Naive B cell (primary cell): ENCODE measurements at regions not wholly inside any gene's neighbourhood (a gene's known extent, or its start where the extent isn't known, plus 50 kb on each side); places are given as distances from the start of the nearest gene placed in this dataset.

Experiments used
- ATAC-seq, 2 donors: fragments of 150-1000 bp; cut with Tn5 transposase; 2 replicates each; pipeline ENCODE4 v1.10.0; 2021; ENCODE audit warnings: low read depth in 2 of 2, mild to moderate bottlenecking in 2 of 2, moderate library complexity in 2 of 2
- DNase-seq: peaks from one replicate; pipeline ENCODE4 v3.0.0; 2022
- H3K27ac Mint-ChIP-seq, 6 donors: one replicate each; pipeline ENCODE4 v1.8.0; 2020 to 2022; ENCODE audit warnings: mild to moderate bottlenecking in 6 of 6, mixed read lengths in 6 of 6, moderate library complexity in 5 of 6, inconsistent platforms in 2 of 6
- H3K27me3 Mint-ChIP-seq, 3 donors: one replicate each; pipeline ENCODE4 v1.8.0; 2021 to 2022; ENCODE audit warnings: mixed read lengths in 3 of 3, mild to moderate bottlenecking in 1 of 3
- H3K36me3 Mint-ChIP-seq, 2 donors: one replicate each; pipeline ENCODE4 v1.8.0; 2020 to 2022; ENCODE audit warnings: mixed read lengths in 2 of 2, inconsistent platforms in 1 of 2, mild to moderate bottlenecking in 1 of 2
- H3K4me1 Mint-ChIP-seq, 3 donors: one replicate each; pipeline ENCODE4 v1.8.0; 2020 to 2022; ENCODE audit warnings: mixed read lengths in 3 of 3, inconsistent platforms in 1 of 3, mild to moderate bottlenecking in 1 of 3, moderate library complexity in 1 of 3
- H3K4me3 Mint-ChIP-seq, 8 donors: one replicate each; pipeline ENCODE4 v1.8.0; 2020 to 2022; ENCODE audit warnings: mild to moderate bottlenecking in 8 of 8, mixed read lengths in 8 of 8, moderate library complexity in 8 of 8, inconsistent platforms in 2 of 8
- H3K9me3 Mint-ChIP-seq, 7 donors: one replicate each; pipeline ENCODE4 v1.8.0; 2020 to 2022; ENCODE audit warnings: mixed read lengths in 7 of 7, mild to moderate bottlenecking in 5 of 7, inconsistent platforms in 2 of 7, moderate library complexity in 1 of 7

DNA sequence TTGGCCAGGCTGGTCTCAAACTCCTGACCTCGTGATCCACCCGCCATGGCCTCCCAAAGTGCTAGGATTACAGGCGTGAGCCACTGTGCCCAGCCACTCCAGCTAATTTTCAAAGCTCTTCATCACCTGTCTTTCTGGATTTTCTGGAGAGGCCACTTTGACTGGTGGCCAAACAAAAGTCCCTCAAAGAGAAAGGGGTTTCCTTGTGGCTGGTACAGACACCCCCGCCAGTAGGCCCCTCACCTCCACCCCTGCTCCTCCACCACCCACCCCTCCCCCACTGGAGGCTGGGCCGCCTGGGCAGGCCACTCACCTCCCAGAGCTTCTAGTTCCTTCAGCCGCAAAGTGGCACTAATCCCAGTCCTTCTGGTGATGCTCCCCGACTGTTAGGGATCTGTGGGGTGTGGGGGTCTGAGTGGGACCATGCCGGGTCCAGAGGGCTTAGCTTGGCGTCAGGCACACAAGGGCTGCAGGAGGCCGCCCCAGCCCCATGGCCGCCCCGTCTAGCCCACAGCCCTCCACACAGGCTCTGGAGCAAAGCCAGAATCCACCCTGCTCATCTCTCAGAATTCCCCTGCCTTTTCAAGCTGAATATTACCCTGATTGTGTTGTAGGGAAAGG, 182.0 kb upstream of the IER5L start:
- peaks cover 5 to 49% (median 25%) of the 10 kb centered on the region in 3 donors for H3K27me3 Mint-ChIP-seq
- no peak overlapping the region for H3K4me3 Mint-ChIP-seq
- no peak for DNase-seq
- peaks cover 0 to 10% (median 6%) of the 10 kb centered on the region in 7 donors for H3K9me3 Mint-ChIP-seq
- H3K4me1 Mint-ChIP-seq = peaks cover 7 to 16% (median 9%) of the 10 kb centered on the region in 3 donors
- no peak overlapping the region for H3K27ac Mint-ChIP-seq
- peaks cover 6 to 7% of the 10 kb centered on the region in 2 donors for H3K36me3 Mint-ChIP-seq
- no peak for ATAC-seq

DNA sequence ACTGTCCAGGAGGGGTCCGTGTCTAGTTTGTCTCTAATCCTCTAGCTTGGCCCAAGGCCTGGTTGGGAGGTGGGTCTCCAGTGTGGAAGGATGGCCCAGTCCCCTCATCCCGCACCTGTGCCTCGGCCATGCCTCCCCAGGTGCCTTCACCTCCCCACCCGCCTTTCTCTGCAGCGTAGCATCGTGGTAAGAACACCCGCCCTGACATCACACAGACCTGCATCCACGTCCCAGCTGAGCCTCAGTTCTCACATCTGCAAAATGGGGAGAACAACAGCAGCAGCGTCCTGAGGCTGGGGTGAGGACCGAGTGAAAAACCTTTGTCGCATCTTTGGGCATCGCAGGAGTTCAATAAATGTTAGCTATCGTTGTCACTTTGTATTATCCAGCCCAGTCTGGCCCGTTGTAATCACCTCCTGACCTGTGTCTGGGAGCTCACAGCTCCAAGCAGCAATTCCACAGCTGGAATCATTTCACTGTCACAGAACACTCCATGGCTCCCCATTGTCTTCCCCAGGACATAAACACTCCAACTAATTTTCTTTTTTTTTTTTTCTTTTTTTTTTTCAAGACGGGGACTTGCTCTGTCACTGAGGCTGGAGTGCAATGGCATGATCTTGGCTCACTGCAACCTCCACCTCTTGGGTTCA, 181.2 kb upstream of the IER5L start:
- Mint-ChIP-seq H3K4me3 (no peak overlapping the region), H3K27ac (peak overlapping the region in 1 of 6 donors; percentile 22), H3K27me3 (peaks cover 5 to 51% (median 24%) of the 10 kb centered on the region in 3 donors), H3K9me3 (peaks cover 0 to 10% (median 6%) of the 10 kb centered on the region in 7 donors), H3K36me3 (peaks cover 6 to 7% of the 10 kb centered on the region in 2 donors), H3K4me1 (peaks cover 7 to 16% (median 9%) of the 10 kb centered on the region in 3 donors)
- no peak for ATAC-seq
- DNase-seq = no peak

DNA sequence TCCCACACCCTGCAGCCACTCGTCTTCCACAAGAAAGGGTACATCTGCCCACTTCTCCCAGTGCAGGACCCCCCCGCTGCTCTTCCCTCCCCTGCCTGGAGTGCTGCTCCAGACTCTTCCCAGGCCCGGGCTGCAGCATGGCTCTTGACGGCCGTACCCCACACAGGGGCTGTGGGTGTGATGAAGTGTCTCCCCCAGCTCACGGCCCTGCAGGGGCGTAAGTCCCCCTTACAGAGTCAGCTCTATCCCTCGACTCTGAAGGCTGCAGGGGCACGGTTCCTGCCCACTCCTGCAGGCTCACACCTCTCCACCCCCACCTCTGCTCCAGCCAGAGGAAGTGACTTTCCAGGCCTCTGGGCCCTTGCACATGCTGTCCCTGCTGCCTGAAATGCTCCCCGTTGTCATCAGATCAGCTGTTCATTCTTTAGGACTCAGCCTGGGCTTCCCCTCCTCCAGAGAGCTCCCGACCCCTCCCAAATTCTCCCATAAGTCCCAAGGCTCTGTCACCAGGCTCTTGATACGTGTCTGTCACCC, 180.6 kb upstream of the IER5L start:
- H3K27me3 Mint-ChIP-seq = peaks cover 6 to 57% (median 30%) of the 10 kb centered on the region in 3 donors
- H3K36me3 Mint-ChIP-seq = peaks cover 6 to 7% of the 10 kb centered on the region in 2 donors
- peaks cover 0 to 10% (median 6%) of the 10 kb centered on the region in 7 donors for H3K9me3 Mint-ChIP-seq
- ATAC-seq (no peak), DNase-seq (no peak)
- H3K4me3 Mint-ChIP-seq = no peak overlapping the region
- H3K27ac Mint-ChIP-seq = no peak overlapping the region
- peaks cover 7 to 16% (median 9%) of the 10 kb centered on the region in 3 donors for H3K4me1 Mint-ChIP-seq

DNA sequence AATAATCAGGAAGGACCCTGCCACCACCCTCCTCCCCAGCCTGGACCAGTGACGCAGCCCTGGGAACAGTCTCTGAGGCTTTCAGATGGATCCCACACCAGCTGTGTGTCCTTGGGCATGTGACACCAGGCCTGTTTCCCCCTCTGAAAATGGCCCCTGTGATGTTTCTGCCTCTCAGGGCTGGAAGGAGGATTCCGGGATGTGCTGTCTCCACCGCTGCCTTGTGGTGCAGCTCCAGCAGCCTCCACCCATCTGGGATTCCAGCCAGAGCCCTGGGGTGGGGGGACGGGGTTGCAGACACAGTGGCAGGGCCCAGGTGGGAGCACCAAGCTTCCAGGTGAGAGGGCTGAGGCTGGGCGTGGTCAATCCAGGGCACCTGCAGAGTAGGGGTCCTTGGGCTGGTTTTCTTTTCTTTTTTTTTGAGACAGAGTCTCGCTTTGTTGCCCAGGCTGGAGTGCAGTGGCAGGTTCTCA, 179.7 kb upstream of the IER5L start:
- Mint-ChIP-seq H3K27me3 (peaks cover 10 to 62% (median 36%) of the 10 kb centered on the region in 3 donors), H3K4me1 (peaks cover 9 to 16% (median 10%) of the 10 kb centered on the region in 3 donors), H3K27ac (no peak overlapping the region), H3K9me3 (peaks cover 0 to 10% (median 6%) of the 10 kb centered on the region in 7 donors), H3K36me3 (peaks cover 6 to 7% of the 10 kb centered on the region in 2 donors), H3K4me3 (no peak overlapping the region)
- ATAC-seq (no peak), DNase-seq (no peak)

DNA sequence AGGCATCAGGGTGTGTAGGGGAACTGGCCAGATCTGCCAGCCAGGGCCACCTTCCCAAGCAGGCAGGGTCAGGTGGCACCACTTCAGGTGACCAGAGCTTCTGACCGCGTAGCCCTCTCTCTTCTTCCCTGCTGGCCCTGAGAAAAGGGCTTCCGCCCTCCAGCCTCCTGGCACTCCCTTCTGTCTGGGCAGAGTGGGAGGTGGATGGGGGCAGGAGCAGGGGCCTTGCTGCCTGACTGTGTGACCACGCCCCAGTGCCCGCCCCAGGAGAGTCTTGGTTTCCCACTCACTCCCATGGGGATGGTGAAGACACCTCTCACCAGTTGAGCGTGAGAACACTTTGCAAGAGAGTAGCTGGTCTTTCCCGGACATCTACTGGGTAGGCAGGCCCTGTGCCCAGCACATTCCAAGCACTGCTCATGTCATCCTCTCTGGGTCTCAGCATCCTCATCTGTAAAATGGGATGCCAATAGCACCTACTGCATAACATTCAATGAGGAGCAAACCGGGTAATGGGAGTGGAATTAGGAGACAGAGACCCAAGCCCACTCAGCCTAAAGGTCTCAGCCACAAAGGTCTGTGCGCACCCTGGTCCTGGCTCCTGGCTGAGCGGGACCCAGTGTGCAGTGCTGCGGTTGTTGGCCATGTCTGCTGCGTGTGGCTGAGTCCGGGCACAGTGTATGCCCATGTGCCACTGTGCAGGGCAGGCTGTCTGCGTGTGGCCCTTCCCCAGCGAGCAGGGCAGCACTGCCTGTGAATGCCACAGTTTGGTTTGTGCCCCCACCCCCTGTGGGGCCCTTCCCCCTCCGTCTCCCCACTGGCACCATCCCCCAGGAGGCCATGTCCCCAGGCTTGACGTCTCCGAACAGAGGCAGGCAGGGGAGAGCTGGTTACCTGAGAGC, 179.1 kb upstream of the IER5L start:
- peaks cover 0 to 10% (median 6%) of the 10 kb centered on the region in 7 donors for H3K9me3 Mint-ChIP-seq
- H3K27ac Mint-ChIP-seq = no peak overlapping the region
- H3K27me3 Mint-ChIP-seq = peaks cover 10 to 68% (median 37%) of the 10 kb centered on the region in 3 donors
- no peak overlapping the region for H3K4me3 Mint-ChIP-seq
- ATAC-seq (no peak), DNase-seq (no peak)
- peaks cover 6 to 7% of the 10 kb centered on the region in 2 donors for H3K36me3 Mint-ChIP-seq
- H3K4me1 Mint-ChIP-seq = peaks cover 5 to 12% (median 6%) of the 10 kb centered on the region in 3 donors

DNA sequence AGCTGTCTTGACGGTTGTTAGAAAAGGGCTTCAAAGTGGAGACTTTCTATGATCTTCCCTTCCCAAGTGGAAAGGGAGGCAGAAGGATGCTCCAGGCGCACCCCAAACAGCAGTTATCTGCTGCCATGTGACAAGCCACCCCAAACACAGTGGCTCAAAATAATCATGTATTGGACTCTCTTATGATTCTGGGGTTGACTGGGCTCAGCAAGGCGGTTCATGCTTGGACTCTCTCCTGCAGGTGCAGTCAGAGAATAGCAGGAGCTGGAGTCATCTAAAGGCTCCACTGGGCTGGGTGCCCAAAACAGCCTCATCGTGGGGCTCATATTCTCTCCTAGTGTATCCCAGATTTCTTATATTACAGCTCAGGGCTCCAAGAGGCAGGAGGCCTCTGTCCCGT, 177.6 kb upstream of the IER5L start:
- no peak for ATAC-seq
- Mint-ChIP-seq H3K9me3 (peaks cover 0 to 10% (median 6%) of the 10 kb centered on the region in 7 donors), H3K27me3 (peaks cover 10 to 74% (median 46%) of the 10 kb centered on the region in 3 donors), H3K36me3 (peaks cover 6 to 7% of the 10 kb centered on the region in 2 donors), H3K4me3 (no peak overlapping the region), H3K4me1 (peaks cover 5 to 11% (median 7%) of the 10 kb centered on the region in 3 donors), H3K27ac (peak overlapping the region in 1 of 6 donors; percentile 33)
- no peak for DNase-seq

DNA sequence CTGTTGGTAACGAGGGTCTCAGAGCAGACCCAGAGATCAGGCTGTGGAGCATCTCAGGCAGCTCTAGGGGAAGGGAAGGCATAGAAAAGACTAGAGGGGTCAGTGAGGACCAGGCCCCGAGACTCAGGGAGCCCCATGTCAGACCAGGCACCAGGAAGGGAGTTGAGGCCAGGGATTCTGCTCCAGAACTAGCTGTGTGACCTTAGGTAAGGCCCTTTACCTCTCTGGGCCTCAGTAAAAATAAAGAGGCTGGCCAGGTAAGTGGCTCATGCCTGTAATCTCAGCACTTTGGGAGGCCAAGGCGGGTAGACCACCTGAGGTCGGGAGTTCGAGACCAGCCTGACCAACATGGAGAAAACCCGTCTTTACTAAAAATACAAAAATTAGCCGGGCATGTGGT, 176.4 kb upstream of the IER5L start:
- Mint-ChIP-seq H3K36me3 (peaks cover 6 to 7% of the 10 kb centered on the region in 2 donors), H3K27me3 (peaks cover 10 to 84% (median 53%) of the 10 kb centered on the region in 3 donors), H3K9me3 (peaks cover 0 to 10% (median 6%) of the 10 kb centered on the region in 7 donors), H3K4me3 (no peak overlapping the region), H3K27ac (no peak overlapping the region), H3K4me1 (peaks cover 5 to 11% (median 7%) of the 10 kb centered on the region in 3 donors)
- ATAC-seq (no peak), DNase-seq (no peak)

DNA sequence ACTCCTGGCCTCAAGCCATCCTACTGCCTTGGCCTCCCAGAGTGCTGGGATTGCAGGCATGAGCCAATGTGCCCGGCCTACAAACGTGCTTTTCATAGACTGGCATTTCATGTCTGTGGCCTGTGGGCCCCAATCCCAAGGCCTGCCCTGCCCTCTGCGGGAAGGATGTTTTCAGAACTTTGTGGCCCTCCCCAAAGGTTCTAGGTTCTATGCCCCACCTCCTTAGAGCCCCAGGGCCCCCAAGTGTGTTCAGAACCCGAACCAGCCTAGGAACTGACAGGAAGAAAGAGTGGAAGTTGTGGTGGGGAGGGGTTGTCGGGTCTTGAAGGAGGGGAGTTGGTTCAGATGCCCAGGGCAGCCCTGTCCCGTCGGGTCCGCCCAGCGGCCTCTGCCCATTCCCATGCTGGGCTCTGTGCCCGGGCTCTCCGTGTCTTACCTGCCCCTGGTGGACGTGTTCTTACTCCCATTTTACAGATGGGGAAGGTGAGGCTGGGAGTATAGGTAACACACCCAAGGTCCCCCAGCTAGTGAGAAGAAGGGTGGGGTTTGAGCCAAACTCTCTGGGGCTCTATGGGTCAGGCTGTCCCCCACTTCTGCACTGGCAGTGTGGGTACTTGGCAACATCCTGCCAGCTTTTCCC, 175.8 kb upstream of the IER5L start:
- ATAC-seq (no peak), DNase-seq (no peak)
- Mint-ChIP-seq H3K27ac (no peak overlapping the region), H3K9me3 (peaks cover 0 to 10% (median 6%) of the 10 kb centered on the region in 7 donors), H3K36me3 (peaks cover 6 to 7% of the 10 kb centered on the region in 2 donors), H3K4me3 (peak overlapping the region in 4 of 8 donors; percentile 24 to 40 (median 34)), H3K4me1 (peaks cover 6 to 7% (median 7%) of the 10 kb centered on the region in 3 donors), H3K27me3 (peaks cover 10 to 84% (median 50%) of the 10 kb centered on the region in 3 donors)

DNA sequence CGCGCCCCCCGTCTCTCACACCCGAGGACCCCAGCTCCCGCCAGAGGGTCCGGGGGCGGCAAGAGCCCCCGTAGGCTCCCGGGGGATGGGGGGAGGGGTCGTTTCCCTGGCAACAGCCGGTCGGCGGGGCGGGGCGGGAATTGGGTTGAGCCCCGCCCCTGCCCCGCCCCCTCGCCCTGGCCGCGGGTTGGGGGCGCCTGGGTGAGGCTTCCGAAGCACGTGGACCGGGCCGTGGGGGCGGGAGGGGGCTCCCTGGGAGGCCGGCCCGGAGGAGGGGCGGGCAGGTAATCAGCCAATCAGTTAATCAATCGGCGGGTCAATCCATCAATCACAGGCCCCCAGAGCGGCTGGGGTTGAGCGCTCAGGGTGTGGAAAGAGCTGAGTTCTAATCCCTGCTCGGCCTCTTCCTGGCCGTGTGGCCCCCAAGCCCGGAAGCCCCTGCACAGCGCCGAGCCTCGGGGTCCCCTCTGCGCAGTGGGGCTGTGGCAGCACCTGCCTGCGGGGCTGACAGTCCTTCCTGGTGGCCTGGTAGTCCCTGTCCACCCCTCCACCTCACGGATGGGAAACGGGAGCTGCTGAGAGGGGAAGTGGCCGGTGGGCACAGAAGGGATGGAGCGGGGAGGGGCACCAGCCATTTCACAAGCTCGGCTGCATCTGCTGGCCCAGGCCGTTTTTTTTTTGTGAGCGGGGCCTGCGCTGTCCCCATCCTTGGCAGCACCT, 174.2 kb upstream of the IER5L start:
- DNase-seq = no peak
- Mint-ChIP-seq H3K4me3 (peak overlapping the region in 5 of 8 donors; percentile 65 to 82 (median 71)), H3K27ac (peak overlapping the region in 1 of 6 donors; percentile 90), H3K27me3 (peaks cover 10 to 82% (median 51%) of the 10 kb centered on the region in 3 donors), H3K9me3 (peaks cover 0 to 10% (median 6%) of the 10 kb centered on the region in 7 donors), H3K4me1 (peaks cover 7 to 9% (median 7%) of the 10 kb centered on the region in 3 donors), H3K36me3 (peaks cover 6 to 7% of the 10 kb centered on the region in 2 donors)
- ATAC-seq = no peak

DNA sequence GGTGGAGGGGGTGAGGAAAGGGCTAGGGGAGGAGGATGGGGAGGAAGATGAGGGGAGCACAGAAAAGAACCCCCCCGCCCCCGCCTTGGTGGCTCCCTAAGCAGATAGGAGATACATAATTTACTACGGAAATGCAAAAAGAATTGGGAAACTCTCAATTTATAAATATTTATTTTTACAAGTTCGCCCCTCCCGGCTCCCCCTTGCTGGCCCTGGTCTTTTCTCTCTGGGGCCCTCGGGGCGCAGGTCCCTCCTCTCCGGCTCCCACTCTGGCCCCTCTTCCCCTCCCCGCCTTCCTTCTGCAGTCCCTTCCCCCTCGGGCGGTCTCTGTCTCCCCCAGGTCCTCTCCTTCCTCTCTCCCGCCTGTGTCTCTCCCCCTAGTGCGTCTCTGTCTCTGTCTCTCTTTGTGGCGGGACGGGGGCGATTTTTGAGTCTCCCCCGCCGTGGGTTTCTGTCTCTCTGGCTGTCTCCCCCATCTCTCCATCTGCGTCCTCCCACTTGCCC, 173.6 kb upstream of the IER5L start:
- H3K27me3 Mint-ChIP-seq = peaks cover 10 to 77% (median 47%) of the 10 kb centered on the region in 3 donors
- peak overlapping the region in 1 of 6 donors; percentile 90 for H3K27ac Mint-ChIP-seq
- peak overlapping the region in 6 of 8 donors; percentile 54 to 82 (median 68) for H3K4me3 Mint-ChIP-seq
- ATAC-seq (no peak), DNase-seq (no peak)
- H3K36me3 Mint-ChIP-seq = peaks cover 6 to 7% of the 10 kb centered on the region in 2 donors
- peaks cover 7 to 9% (median 9%) of the 10 kb centered on the region in 3 donors for H3K4me1 Mint-ChIP-seq
- peaks cover 0 to 10% (median 6%) of the 10 kb centered on the region in 7 donors for H3K9me3 Mint-ChIP-seq

DNA sequence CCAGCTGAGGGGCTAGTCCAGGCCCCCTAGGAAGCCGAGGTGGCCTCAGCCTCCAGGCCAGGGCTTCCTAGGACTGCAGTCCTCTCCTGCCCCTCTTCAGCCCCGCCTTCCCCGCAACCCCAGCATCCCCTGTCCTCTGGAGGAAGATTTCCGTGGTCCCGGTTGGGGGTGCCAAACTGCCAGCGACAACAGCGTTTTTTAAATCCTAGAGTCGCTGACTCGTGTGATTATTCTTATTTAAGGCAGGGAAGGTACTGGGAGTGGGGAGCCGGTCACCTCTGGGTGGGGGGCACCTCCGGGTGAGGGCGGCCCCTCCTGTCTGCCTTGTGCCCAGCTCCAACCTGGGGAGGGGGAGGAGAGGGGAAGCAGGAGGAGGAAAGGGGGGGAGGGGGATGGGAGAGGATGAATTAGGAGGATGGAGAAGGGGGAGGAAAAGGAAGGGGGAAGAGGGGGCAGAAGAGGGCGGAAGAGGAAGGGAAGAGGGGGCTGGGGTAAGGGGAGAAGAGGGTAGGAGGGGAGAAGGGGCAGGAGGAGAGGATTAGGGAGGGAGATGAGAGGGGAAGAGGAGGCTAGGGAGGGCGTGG, 173.1 kb upstream of the IER5L start:
- H3K4me3 Mint-ChIP-seq = peak overlapping the region in 3 of 8 donors; percentile 5 to 82 (median 54)
- peak overlapping the region in 1 of 6 donors; percentile 47 for H3K27ac Mint-ChIP-seq
- DNase-seq (no peak), ATAC-seq (no peak)
- H3K36me3 Mint-ChIP-seq = peaks cover 6 to 7% of the 10 kb centered on the region in 2 donors
- peaks cover 7 to 13% (median 9%) of the 10 kb centered on the region in 3 donors for H3K4me1 Mint-ChIP-seq
- peaks cover 0 to 10% (median 5%) of the 10 kb centered on the region in 7 donors for H3K9me3 Mint-ChIP-seq
- H3K27me3 Mint-ChIP-seq = peaks cover 10 to 71% (median 42%) of the 10 kb centered on the region in 3 donors
